ENCODE measurements at regions not wholly inside any gene's neighbourhood (a gene's known extent, or its start where the extent isn't known, plus 50 kb on each side); places are given as distances from the start of the nearest gene placed in this dataset.

GRCh38 chr20:24052599-24053275 is 64.2 kb upstream of the GGTLC1 start:
- no peak for TF ChIP-seq CTCF (conservative IDR thresholded peaks at IDR 0.05)
- no peak for TF ChIP-seq EZH2 (IDR thresholded peaks at IDR 0.05; ENCODE audit: low read depth)
- Histone ChIP-seq H3K36me3 (ENCODE audit: low read depth) (no peaks in the 10 kb centered on the region), H3K4me2 (no peak overlapping the region), H3K79me2 (ENCODE audit: low read depth) (no peaks in the 10 kb centered on the region), H2AFZ (no peak overlapping the region), H3K9me3 (ENCODE audit: insufficient read depth, low read depth) (no peaks in the 10 kb centered on the region), H3K27ac (no peak overlapping the region), H3K9me2 (ENCODE audit: insufficient read depth) (no peaks in the 10 kb centered on the region), H4K20me1 (ENCODE audit: insufficient read depth) (no peaks in the 10 kb centered on the region), H3K27me3 (ENCODE audit: insufficient read depth, low read depth) (no peaks in the 10 kb centered on the region), H3K4me3 (no peak overlapping the region), H3F3A (ENCODE audit: insufficient read depth, low read depth) (no peaks in the 10 kb centered on the region; the same call in 1 of the 2 replicates), H3K4me1 (replicated peaks; ENCODE audit: insufficient read depth) (no peaks in the 10 kb centered on the region)
- ChIA-PET POLR2A (ENCODE audit: unreplicated experiment) (no interaction called here), CTCF (no interaction called here)
- intact Hi-C loops (cut with micrococcal nuclease; ENCODE audit: unreplicated experiment): no loop called here
- no TSS peak for BruUV-seq (replicated peaks)
- DNase-seq: no peak

GRCh38 chr20:24051160-24051559 is 62.6 kb upstream of the GGTLC1 start:
- no peak overlapping the region for H3K4me2 ChIP-seq
- H3K9me3 ChIP-seq (ENCODE audit: insufficient read depth, low read depth): no peaks in the 10 kb centered on the region
- no peaks in the 10 kb centered on the region for H3K79me2 ChIP-seq (ENCODE audit: low read depth)
- H3K4me3 ChIP-seq: no peak overlapping the region
- TF ChIP-seq CTCF (conservative IDR thresholded peaks at IDR 0.05) (no peak), EZH2 (IDR thresholded peaks at IDR 0.05; ENCODE audit: low read depth) (no peak)
- intact Hi-C loops (cut with micrococcal nuclease; ENCODE audit: unreplicated experiment): no loop called here
- H4K20me1 ChIP-seq (ENCODE audit: insufficient read depth): no peaks in the 10 kb centered on the region
- ChIA-PET POLR2A (ENCODE audit: unreplicated experiment) (no interaction called here), CTCF (no interaction called here)
- H3K27ac ChIP-seq: no peak overlapping the region
- no peak overlapping the region for H2AFZ ChIP-seq
- no peaks in the 10 kb centered on the region for H3K36me3 ChIP-seq (ENCODE audit: low read depth)
- H3K4me1 ChIP-seq (replicated peaks; ENCODE audit: insufficient read depth): no peaks in the 10 kb centered on the region
- H3F3A ChIP-seq (ENCODE audit: insufficient read depth, low read depth): no peaks in the 10 kb centered on the region; the same call in 1 of the 2 replicates
- BruUV-seq (replicated peaks): no TSS peak
- H3K27me3 ChIP-seq (ENCODE audit: insufficient read depth, low read depth): no peaks in the 10 kb centered on the region
- DNase-seq: no peak
- H3K9me2 ChIP-seq (ENCODE audit: insufficient read depth): no peaks in the 10 kb centered on the region

GRCh38 chr20:24050119-24050518 is 61.5 kb upstream of the GGTLC1 start:
- H3K79me2 ChIP-seq (ENCODE audit: low read depth): no peaks in the 10 kb centered on the region
- no peaks in the 10 kb centered on the region for H3F3A ChIP-seq (ENCODE audit: insufficient read depth, low read depth)
- POLR2A ChIA-PET (ENCODE audit: unreplicated experiment): no interaction called here
- H3K9me3 ChIP-seq (ENCODE audit: insufficient read depth, low read depth): no peaks in the 10 kb centered on the region
- no peak overlapping the region for H3K4me2 ChIP-seq
- no peaks in the 10 kb centered on the region for H3K4me1 ChIP-seq (replicated peaks; ENCODE audit: insufficient read depth)
- H2AFZ ChIP-seq: no peak overlapping the region
- intact Hi-C loops (cut with micrococcal nuclease; ENCODE audit: unreplicated experiment): no loop called here
- DNase-seq: no peak
- H3K27ac ChIP-seq: no peak overlapping the region
- H4K20me1 ChIP-seq (ENCODE audit: insufficient read depth): no peaks in the 10 kb centered on the region
- no peak overlapping the region for H3K4me3 ChIP-seq
- no peaks in the 10 kb centered on the region for H3K36me3 ChIP-seq (ENCODE audit: low read depth)
- H3K27me3 ChIP-seq (ENCODE audit: insufficient read depth, low read depth): no peaks in the 10 kb centered on the region
- TF ChIP-seq EZH2 (IDR thresholded peaks at IDR 0.05; ENCODE audit: low read depth) (no peak), CTCF (conservative IDR thresholded peaks at IDR 0.05) (no peak)
- no peaks in the 10 kb centered on the region for H3K9me2 ChIP-seq (ENCODE audit: insufficient read depth)
- BruUV-seq (replicated peaks): no TSS peak
- CTCF ChIA-PET: no interaction called here
